HG03460 (cell line): ENCODE measurements at regions not wholly inside any gene's neighbourhood (a gene's known extent, or its start where the extent isn't known, plus 50 kb on each side); places are given as distances from the start of the nearest gene placed in this dataset.
"Not testable (repeated sequence)": the region's sequence is repeated elsewhere in the genome, so short reads cannot be mapped to it uniquely, and the experiment has no call there.

Experiments used
- ATAC-seq: cut with Tn5 transposase; IDR thresholded peaks from one replicate; pipeline ENCODE4 v1.9.1; 2021; ENCODE audit not compliant: unreplicated experiment

DNA sequence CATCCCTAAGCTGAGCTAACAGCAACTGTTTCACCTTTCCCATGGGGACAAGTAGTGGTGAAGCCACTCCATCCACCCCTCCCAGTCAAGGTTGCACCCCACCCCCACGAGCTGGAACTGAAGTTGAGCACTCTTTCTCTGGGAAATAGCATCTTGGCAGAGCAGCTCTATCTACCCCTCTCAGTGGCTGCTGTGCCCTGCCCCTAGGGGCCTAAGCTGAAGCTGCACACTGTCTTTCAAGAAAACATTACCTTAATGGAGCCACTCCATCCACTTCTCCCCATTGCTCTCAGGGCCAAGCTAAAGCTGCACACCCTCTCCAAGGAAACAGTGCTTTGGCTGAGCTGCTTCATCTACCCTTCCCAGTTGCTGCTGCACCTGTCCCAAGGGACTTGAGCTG, 170.6 kb upstream of the CCDC196 start:
- ATAC-seq = no peak

GRCh38 chr14:66322564-66322963, 163.6 kb upstream of the CCDC196 start:
- no peak for ATAC-seq

- no peak for ATAC-seq
These were observed 155.9 kb upstream of the CCDC196 start for GRCh38 chr14:66330228-66330627.

DNA sequence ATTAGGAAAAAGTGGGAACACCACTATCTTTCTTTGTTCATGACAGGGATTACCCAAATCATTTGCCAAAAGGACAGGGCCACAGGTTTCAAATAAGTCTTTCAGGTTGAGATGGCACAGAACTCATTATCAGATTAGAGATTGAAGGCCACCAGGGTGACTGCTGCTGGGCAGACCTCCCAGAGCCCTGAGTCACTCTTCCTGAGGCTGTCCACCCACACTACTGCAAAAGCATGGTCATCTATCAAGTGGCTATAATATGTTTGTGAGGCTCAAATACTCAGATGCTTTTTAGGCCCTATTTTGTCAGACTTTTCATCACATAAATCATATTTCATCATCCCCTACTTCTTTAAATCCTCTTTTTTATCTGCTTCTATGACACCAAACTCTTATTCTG, 155.3 kb upstream of the CCDC196 start:
- no peak for ATAC-seq

- not testable (repeated sequence) for ATAC-seq
These were observed 152.9 kb upstream of the CCDC196 start for GRCh38 chr14:66333293-66333692.

GRCh38 chr14:66341239-66341638, 144.9 kb upstream of the CCDC196 start:
- no peak for ATAC-seq

GRCh38 chr14:66345986-66346385, 140.2 kb upstream of the CCDC196 start:
- no peak for ATAC-seq

GRCh38 chr14:66351310-66351709, 134.9 kb upstream of the CCDC196 start:
- no peak for ATAC-seq

- no peak for ATAC-seq
These were observed 126.7 kb upstream of the CCDC196 start for GRCh38 chr14:66359500-66359899.

- ATAC-seq = no peak
These were observed 125.7 kb upstream of the CCDC196 start for GRCh38 chr14:66360366-66360926.

DNA sequence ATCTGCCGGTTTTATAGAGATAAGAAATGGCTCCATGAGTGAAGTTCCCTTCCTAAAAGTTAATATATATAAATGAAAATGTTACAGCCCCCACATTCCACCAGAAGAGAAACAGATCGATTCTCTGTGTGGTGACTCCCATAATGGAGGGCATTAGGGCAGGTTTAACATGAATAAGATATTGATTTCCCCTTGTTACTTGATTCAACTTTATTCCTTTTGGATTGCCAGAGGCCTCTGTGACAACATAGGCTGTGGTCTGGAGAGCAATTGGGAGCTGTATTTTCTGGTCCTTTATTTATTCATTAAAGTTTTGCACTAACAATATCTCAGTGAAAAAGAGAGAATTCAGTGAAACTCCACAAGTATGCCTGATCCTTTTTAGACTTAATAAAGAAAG, 125.2 kb upstream of the CCDC196 start:
- no peak for ATAC-seq

GRCh38 chr14:66365388-66365787, 120.8 kb upstream of the CCDC196 start:
- ATAC-seq = no peak

- no peak for ATAC-seq
These were observed 116.9 kb upstream of the CCDC196 start for GRCh38 chr14:66369157-66369697.

DNA sequence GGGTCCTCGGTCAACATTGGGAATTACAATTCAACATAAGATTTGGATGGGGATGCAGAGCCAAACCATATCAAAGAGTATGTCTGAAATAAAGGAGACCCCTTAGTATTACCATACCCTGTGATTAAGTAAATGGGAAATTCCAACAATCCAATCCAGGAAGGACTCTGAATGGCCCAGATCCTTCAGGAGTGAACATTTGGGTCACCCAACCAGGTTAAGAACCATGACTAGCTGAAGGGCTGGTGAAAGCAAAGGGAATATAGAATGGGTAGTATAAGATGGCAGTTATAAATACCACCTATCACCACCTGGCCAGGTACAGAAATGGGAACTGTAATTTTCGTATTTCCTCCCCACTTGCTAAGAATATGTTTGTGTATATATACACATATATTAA, 114.4 kb upstream of the CCDC196 start:
- no peak for ATAC-seq

GRCh38 chr14:66375046-66375964, 110.9 kb upstream of the CCDC196 start:
- ATAC-seq = no peak

DNA sequence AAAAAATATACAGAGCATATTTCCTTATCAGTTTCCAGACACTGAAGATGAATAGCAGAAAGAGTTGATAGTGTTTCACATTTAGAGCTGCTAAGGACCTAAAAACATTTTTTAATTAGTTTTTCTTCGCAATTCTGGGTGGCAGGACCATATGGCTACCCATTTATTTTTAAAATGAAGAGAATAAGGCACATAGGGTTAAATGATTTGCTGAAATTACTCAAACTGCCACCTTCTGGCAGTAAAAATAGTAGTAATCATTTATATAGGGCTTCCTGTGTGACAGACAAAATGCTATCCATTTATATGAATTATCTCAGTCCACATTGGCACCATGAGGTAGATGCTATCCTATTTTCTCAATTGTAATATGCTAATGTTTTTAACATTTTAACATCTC, 108.6 kb upstream of the CCDC196 start:
- no peak for ATAC-seq

DNA sequence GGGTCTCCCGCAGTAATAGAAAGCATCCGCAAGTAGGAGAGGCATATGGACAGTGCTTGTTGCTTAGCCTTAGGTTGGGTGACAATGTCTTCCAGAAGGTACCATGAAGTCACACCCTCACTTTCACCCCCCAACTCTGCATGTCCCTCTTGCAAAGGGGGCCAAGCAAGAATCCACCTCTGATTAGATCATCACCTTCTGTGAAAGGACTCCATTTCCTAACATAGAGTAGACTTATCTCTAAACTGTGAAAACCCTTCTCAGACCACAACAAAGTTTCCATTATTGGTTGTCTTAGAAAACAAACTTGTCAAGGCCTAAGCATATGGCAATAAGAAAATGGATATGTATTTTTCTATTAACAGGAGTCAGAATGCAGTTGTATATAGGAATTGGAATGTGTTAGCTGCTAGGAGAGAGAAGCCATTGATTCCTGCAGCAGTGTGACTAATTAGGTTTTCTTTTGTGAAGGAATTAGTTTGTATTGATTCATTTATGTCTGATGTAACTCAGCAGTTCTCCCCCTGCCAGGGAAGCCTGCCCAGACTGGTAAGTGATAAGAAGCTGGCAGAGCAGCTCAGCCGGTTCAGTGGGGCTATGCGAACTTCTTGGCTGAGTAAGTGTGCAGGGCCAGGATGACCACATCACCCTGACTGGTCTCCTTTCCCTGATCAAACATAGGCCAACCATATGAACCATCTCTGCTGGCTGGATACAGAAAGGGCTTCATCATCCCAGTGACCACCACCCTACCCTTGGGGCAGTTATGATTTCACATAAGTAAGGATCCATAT, 107.3 kb upstream of the CCDC196 start:
- no peak for ATAC-seq

DNA sequence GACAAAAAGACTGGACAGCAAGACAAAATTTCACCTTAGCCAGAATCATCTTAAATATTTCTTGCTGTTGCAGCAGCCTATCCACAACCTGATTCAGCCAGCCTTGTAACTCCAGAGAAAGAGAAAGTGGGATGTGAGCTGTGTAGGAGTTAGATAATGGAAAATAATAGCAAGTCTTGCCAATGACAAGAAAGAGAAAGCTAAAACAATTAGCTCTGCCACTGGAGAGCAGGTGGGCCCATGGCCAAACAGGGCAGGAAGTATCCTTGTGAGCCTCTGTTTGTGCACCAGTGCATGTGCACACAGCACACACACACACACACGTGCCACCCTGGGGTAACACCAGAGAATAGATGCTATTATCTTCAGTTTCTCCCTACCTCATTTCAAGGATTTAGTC, 106.0 kb upstream of the CCDC196 start:
- no peak for ATAC-seq

DNA sequence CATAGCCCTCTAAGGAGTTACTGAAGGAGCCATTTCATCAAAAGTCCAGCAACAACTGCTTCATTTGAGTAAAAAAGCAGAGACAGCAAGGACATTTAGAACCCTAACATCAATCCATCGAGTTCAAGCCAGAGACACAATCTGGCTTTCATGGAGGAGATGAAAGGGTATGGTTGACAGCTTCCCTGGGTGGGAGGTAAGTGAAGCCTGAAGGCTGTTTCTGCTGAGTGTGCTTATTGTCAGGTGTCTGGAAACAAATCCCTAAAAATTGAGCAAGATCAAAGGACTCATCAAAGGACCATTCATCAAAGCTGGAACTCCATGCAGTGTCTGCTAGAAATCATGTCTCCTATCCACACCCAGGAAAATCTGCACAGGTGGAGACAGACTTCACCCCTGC, 104.4 kb upstream of the CCDC196 start:
- ATAC-seq = no peak

GRCh38 chr14:66383257-66383656, 102.9 kb upstream of the CCDC196 start:
- no peak for ATAC-seq

DNA sequence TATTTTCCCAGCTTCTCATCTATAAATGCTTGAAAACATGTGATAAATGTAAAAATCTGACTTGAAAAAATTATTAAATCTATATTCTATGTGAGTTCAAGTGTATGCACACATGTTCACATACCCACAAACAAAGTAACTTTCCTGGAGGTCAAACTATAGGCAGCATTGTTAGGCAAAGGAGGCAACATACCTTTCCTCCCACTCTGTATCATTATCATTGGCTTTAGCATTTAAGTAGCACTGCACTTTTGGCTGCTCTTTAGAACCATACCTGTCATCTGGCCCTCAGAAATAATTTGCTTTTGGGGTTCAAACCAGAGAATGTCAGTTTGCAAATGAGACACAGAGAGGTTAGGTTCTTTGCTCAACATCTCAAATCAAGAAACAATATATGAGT, 102.4 kb upstream of the CCDC196 start:
- ATAC-seq = no peak

- no peak for ATAC-seq
These were observed 97.7 kb upstream of the CCDC196 start for GRCh38 chr14:66388516-66388915.
